ENCODE measurements at regions not wholly inside any gene's neighbourhood (a gene's known extent, or its start where the extent isn't known, plus 50 kb on each side); places are given as distances from the start of the nearest gene placed in this dataset.

DNA sequence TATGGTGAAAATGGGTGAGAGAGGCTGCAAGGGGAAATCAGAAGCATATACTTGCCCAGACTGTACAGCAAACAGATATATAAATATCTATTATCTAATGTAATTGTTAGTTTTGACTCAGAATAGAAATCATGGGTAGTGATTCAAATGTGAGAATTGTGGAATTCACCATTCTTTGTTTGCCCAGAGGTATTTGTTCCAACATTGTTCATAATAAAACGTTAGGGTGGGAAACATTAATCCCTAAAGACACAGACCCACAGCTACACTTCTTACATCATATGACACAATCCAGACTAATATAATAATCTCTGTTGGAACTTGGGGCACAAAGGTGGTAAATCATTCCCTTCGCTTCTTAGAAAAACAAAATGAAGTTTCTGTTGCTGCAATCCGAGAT, 646.5 kb upstream of the SLITRK6 start:
- TF ChIP-seq YY1 (IDR thresholded peaks at IDR 0.05; ENCODE audit: low read depth) (no peak), CEBPB (IDR thresholded peaks at IDR 0.05) (no peak), CREB1 (IDR thresholded peaks at IDR 0.05; ENCODE audit: low read depth) (no peak), TAF1 (IDR thresholded peaks at IDR 0.05; ENCODE audit: low read depth) (no peak), RAD21 (IDR thresholded peaks at IDR 0.05; ENCODE audit: low read depth) (no peak), EP300 (IDR thresholded peaks at IDR 0.05; ENCODE audit: borderline replicate concordance) (no peak)
- TF ChIP-seq, protein P1, sequence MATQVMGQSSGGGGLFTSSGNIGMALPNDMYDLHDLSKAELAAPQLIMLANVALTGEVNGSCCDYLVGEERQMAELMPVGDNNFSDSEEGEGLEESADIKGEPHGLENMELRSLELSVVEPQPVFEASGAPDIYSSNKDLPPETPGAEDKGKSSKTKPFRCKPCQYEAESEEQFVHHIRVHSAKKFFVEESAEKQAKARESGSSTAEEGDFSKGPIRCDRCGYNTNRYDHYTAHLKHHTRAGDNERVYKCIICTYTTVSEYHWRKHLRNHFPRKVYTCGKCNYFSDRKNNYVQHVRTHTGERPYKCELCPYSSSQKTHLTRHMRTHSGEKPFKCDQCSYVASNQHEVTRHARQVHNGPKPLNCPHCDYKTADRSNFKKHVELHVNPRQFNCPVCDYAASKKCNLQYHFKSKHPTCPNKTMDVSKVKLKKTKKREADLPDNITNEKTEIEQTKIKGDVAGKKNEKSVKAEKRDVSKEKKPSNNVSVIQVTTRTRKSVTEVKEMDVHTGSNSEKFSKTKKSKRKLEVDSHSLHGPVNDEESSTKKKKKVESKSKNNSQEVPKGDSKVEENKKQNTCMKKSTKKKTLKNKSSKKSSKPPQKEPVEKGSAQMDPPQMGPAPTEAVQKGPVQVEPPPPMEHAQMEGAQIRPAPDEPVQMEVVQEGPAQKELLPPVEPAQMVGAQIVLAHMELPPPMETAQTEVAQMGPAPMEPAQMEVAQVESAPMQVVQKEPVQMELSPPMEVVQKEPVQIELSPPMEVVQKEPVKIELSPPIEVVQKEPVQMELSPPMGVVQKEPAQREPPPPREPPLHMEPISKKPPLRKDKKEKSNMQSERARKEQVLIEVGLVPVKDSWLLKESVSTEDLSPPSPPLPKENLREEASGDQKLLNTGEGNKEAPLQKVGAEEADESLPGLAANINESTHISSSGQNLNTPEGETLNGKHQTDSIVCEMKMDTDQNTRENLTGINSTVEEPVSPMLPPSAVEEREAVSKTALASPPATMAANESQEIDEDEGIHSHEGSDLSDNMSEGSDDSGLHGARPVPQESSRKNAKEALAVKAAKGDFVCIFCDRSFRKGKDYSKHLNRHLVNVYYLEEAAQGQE (IDR thresholded peaks at IDR 0.05; ENCODE audit: low read depth) = no peak
- TF ChIP-seq, protein P2, sequence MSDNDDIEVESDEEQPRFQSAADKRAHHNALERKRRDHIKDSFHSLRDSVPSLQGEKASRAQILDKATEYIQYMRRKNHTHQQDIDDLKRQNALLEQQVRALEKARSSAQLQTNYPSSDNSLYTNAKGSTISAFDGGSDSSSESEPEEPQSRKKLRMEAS (IDR thresholded peaks at IDR 0.05) = no peak

All from Ishikawa (cell line).